Endothelial cell (in vitro differentiated cells): ENCODE measurements at regions not wholly inside any gene's neighbourhood (a gene's known extent, or its start where the extent isn't known, plus 50 kb on each side); places are given as distances from the start of the nearest gene placed in this dataset.
A peak's percentile ranks its signal among the peaks of the same experiment; 100 is the strongest.
"Not testable (repeated sequence)": the region's sequence is repeated elsewhere in the genome, so short reads cannot be mapped to it uniquely, and the experiment has no call there.

Source experiments
- DNase-seq: peaks from one replicate; pipeline ENCODE4 v3.0.0; 2021; ENCODE audit warnings: low spot score
- H3K27ac Mint-ChIP-seq: one replicate; pipeline ENCODE4 v1.8.0; 2021; ENCODE audit warnings: mixed read lengths, inconsistent platforms; ENCODE audit not compliant: unreplicated experiment
- H3K27me3 Mint-ChIP-seq: one replicate; pipeline ENCODE4 v1.8.0; 2021; ENCODE audit warnings: mild to moderate bottlenecking, moderate library complexity, mixed read lengths, inconsistent platforms; ENCODE audit not compliant: unreplicated experiment
- H3K36me3 Mint-ChIP-seq: one replicate; pipeline ENCODE4 v1.8.0; 2021; ENCODE audit warnings: mild to moderate bottlenecking, low read depth, mixed read lengths, inconsistent platforms; ENCODE audit not compliant: unreplicated experiment
- H3K4me1 Mint-ChIP-seq: one replicate; pipeline ENCODE4 v1.8.0; 2021; ENCODE audit warnings: mild to moderate bottlenecking, mixed read lengths, inconsistent platforms; ENCODE audit not compliant: unreplicated experiment
- H3K4me3 Mint-ChIP-seq: one replicate; pipeline ENCODE4 v1.8.0; 2021; ENCODE audit warnings: mild to moderate bottlenecking, mixed read lengths, inconsistent platforms; ENCODE audit not compliant: unreplicated experiment
- H3K9me3 Mint-ChIP-seq: one replicate; pipeline ENCODE4 v1.8.0; 2021; ENCODE audit warnings: mixed read lengths, inconsistent platforms; ENCODE audit not compliant: unreplicated experiment
- TF ChIP-seq, protein P1 (sequence below): fragments of 200-600 bp; sonication (generic); IDR thresholded peaks from one replicate; pipeline ENCODE4 v1.5.0; 2021; ENCODE audit warnings: antibody characterized with exemption; ENCODE audit not compliant: unreplicated experiment

DNA sequence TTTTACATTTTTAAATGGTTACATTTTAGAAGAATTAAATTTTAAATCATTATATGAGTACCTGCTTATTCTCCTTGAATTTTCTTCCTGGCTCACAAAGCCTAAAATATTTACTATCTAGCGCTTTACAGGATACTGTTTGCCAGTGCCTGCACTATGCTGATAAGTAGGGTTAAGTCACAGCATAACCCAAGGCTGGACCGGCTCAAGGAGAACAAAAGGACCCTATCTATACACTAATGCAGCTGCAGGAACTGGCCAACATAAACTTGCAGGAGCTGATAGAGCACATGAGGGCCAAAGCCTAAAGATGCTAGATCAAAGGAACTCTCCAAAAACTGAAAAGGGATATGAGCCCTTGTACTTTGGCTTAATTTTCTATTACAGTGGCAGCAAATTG lies 1086.9 kb upstream of the TMPRSS15 start:
- Mint-ChIP-seq H3K27ac (no peak overlapping the region), H3K27me3 (no peaks in the 10 kb centered on the region), H3K4me3 (no peak overlapping the region), H3K4me1 (peaks cover 30% of the 10 kb centered on the region), H3K9me3 (no peaks in the 10 kb centered on the region), H3K36me3 (no peaks in the 10 kb centered on the region)
- no peak for DNase-seq
- TF ChIP-seq, protein P1, sequence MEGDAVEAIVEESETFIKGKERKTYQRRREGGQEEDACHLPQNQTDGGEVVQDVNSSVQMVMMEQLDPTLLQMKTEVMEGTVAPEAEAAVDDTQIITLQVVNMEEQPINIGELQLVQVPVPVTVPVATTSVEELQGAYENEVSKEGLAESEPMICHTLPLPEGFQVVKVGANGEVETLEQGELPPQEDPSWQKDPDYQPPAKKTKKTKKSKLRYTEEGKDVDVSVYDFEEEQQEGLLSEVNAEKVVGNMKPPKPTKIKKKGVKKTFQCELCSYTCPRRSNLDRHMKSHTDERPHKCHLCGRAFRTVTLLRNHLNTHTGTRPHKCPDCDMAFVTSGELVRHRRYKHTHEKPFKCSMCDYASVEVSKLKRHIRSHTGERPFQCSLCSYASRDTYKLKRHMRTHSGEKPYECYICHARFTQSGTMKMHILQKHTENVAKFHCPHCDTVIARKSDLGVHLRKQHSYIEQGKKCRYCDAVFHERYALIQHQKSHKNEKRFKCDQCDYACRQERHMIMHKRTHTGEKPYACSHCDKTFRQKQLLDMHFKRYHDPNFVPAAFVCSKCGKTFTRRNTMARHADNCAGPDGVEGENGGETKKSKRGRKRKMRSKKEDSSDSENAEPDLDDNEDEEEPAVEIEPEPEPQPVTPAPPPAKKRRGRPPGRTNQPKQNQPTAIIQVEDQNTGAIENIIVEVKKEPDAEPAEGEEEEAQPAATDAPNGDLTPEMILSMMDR = no peak

GRCh38 chr21:19493437-19494241 lies 1090.1 kb upstream of the TMPRSS15 start:
- not testable (repeated sequence) for H3K4me3 Mint-ChIP-seq, H3K27me3 Mint-ChIP-seq, H3K27ac Mint-ChIP-seq, H3K9me3 Mint-ChIP-seq, H3K36me3 Mint-ChIP-seq, DNase-seq
- H3K4me1 Mint-ChIP-seq = peaks cover 17% of the 10 kb centered on the region

DNA sequence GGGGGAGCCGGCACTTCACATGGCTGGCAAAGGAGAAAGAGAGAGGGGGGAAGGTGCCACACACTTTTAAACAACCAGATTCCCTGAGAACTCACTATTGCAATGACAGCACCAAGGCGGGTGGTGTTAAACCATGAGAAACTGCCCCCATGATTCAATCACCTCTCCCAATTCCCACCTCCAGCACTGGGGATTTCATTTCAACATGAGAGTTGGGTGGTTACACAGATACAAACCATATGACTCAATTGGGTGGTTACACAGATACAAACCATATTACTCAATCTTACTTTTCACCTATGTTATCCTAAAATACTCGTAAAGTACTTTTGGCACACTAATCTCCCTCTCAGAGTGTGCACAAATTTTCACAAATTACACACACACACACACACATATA lies 1097.5 kb upstream of the TMPRSS15 start:
- H3K36me3 Mint-ChIP-seq = no peaks in the 10 kb centered on the region
- H3K9me3 Mint-ChIP-seq = no peaks in the 10 kb centered on the region
- TF ChIP-seq, protein P1 = no peak
- DNase-seq = no peak
- no peak overlapping the region for H3K4me3 Mint-ChIP-seq
- no peak overlapping the region for H3K27ac Mint-ChIP-seq
- no peaks in the 10 kb centered on the region for H3K4me1 Mint-ChIP-seq
- no peaks in the 10 kb centered on the region for H3K27me3 Mint-ChIP-seq

- Mint-ChIP-seq H3K36me3 (no peaks in the 10 kb centered on the region), H3K4me1 (no peaks in the 10 kb centered on the region), H3K27ac (no peak overlapping the region), H3K4me3 (no peak overlapping the region), H3K9me3 (no peaks in the 10 kb centered on the region), H3K27me3 (peaks cover 4% of the 10 kb centered on the region)
- TF ChIP-seq, protein P1 = peak; percentile 83
- no peak for DNase-seq
Observed at GRCh38 chr21:19507682-19508260, 1104.2 kb upstream of the TMPRSS15 start.

GRCh38 chr21:19508442-19508841 lies 1104.9 kb upstream of the TMPRSS15 start:
- Mint-ChIP-seq H3K4me3 (no peak overlapping the region), H3K27me3 (peaks cover 4% of the 10 kb centered on the region), H3K9me3 (no peaks in the 10 kb centered on the region), H3K36me3 (no peaks in the 10 kb centered on the region), H3K4me1 (no peaks in the 10 kb centered on the region), H3K27ac (no peak overlapping the region)
- TF ChIP-seq, protein P1 = no peak
- DNase-seq = no peak
